Spleen (tissue), 7 donors: ENCODE measurements at regions not wholly inside any gene's neighbourhood (a gene's known extent, or its start where the extent isn't known, plus 50 kb on each side); places are given as distances from the start of the nearest gene placed in this dataset.

Experiments
- CTCF ChIP-seq, 11 experiments: fragments of 200-600 bp in 7 of 11; fragments of 450-650 bp in 4 of 11; sonication (generic) in 4 of 11; IDR thresholded peaks in 8 of 11; conservative IDR thresholded peaks in 3 of 11; 1 replicate in 7 of 11; 2 replicates in 4 of 11; pipeline versions ENCODE4 v1.4.0 to v1.8.0; 2016 to 2021; ENCODE audit warnings: antibody characterized with exemption in 11 of 11, inconsistent platforms in 4 of 11, mild to moderate bottlenecking in 1 of 11
- POLR2AphosphoS5 ChIP-seq, 3 donors: sonication (generic); formaldehyde crosslinking; IDR thresholded peaks; one replicate each; pipeline ENCODE4 v1.5.1; 2017; ENCODE audit warnings: antibody characterized with exemption in 3 of 3
- donor health status: DM: no; HTN: no; CAD: no; lungs with moderate emphysema.
- donor health status: DM: no; HTN: no; CAD: no.
- donor health status: DM: no; HTN: no; CAD: no.

- no peak for TF ChIP-seq CTCF (IDR thresholded peaks at IDR 0.05 in 8 of 11, conservative IDR thresholded peaks at IDR 0.05 in 3 of 11)
- TF ChIP-seq POLR2AphosphoS5 (IDR thresholded peaks at IDR 0.05): no peak
Observed at GRCh38 chr21:28826021-28826420, 166.7 kb downstream of the LTN1 start.
